Gastroesophageal sphincter (tissue), 4 donors: ENCODE measurements at regions not wholly inside any gene's neighbourhood (a gene's known extent, or its start where the extent isn't known, plus 50 kb on each side); places are given as distances from the start of the nearest gene placed in this dataset.

Experiments
- ATAC-seq: fragments of 150-250 bp; one replicate; pipeline ENCODE4 v1.9.1; 2016; ENCODE audit warnings: mild to moderate bottlenecking, moderate library complexity
- H3K27ac ChIP-seq, 4 donors: fragments of 200-600 bp; sonication (generic) in 3 of 4; 1 replicate in 3 of 4; 2 replicates in 1 of 4; pipeline ENCODE4 v1.5.1; 2016 to 2019
- H3K27me3 ChIP-seq: fragments of 200-600 bp; sonication (generic); one replicate; pipeline ENCODE4 v1.5.1; 2019
- H3K36me3 ChIP-seq, 2 donors: fragments of 200-600 bp; sonication (generic); one replicate each; pipeline ENCODE4 v1.5.1; 2019; ENCODE audit warnings: control low read depth in 1 of 2
- H3K4me1 ChIP-seq, 3 donors: fragments of 200-600 bp; sonication (generic); 1 replicate in 2 of 3; 2 replicates in 1 of 3; pipeline ENCODE4 v1.5.1; 2016 to 2019; ENCODE audit warnings: control low read depth in 2 of 3
- H3K4me3 ChIP-seq, 2 donors: fragments of 200-600 bp; sonication (generic); one replicate each; pipeline ENCODE4 v1.5.1; 2019; ENCODE audit warnings: mild to moderate bottlenecking in 1 of 2, moderate library complexity in 1 of 2
- H3K9me3 ChIP-seq, 3 donors: fragments of 200-600 bp; sonication (generic); one replicate each; pipeline ENCODE4 v1.5.1; 2017 to 2019; ENCODE audit warnings: control low read depth in 2 of 3
- EP300 ChIP-seq: sonication (generic); formaldehyde crosslinking; IDR thresholded peaks from one replicate; pipeline ENCODE4 v1.6.1; 2017; ENCODE audit warnings: antibody characterized with exemption, mild to moderate bottlenecking
- POLR2A ChIP-seq, 2 donors: fragments of 450-650 bp; IDR thresholded peaks; one replicate each; pipeline ENCODE4 v1.6.1; 2017; ENCODE audit warnings: antibody characterized with exemption in 2 of 2, mild to moderate bottlenecking in 2 of 2, moderate library complexity in 1 of 2
- POLR2AphosphoS5 ChIP-seq: sonication (generic); formaldehyde crosslinking; IDR thresholded peaks from one replicate; pipeline ENCODE4 v1.6.1; 2017; ENCODE audit warnings: antibody characterized with exemption
- whole genome bisulfite sequencing, 2 donors: methylation state at CpG; one replicate each; pipeline ENCODE4 v1.1.5; 2018; ENCODE audit warnings: low coverage in 1 of 2; 5-methylcytosine and 5-hydroxymethylcytosine counted together
- TF ChIP-seq, protein P1 (sequence below), 4 experiments: fragments of 200-600 bp in 2 of 4; fragments of 450-650 bp in 2 of 4; sonication (generic) in 1 of 4; IDR thresholded peaks; one replicate each; pipeline ENCODE4 v1.5.1; 2017 to 2019; ENCODE audit warnings: antibody characterized with exemption in 4 of 4, mild to moderate bottlenecking in 2 of 4, moderate library complexity in 2 of 4

DNA sequence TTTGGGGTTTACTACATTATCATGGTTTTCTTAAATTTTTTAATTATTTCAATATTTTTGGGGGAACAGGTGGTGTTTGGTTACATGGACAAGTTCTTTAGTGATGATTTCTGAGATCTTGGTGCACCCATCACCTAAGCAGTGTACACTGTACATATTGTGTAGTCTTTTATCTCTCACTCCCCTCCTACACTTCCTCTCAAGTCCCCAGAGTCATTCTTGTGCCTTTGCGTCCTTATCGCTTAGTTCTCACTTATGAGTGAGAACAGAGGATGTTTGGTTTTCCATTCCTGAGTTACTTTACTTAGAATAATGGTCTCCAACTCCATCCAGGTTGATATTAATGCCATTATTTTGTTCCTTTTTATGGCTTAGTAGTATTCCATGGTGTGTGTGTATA is 130.9 kb upstream of the CD93 start:
- Histone ChIP-seq H3K4me1 (no peaks in the 10 kb centered on the region), H3K27ac (no peak overlapping the region), H3K9me3 (peaks cover 0 to 38% (median 0%) of the 10 kb centered on the region in 3 donors), H3K4me3 (no peak overlapping the region), H3K27me3 (no peaks in the 10 kb centered on the region), H3K36me3 (no peaks in the 10 kb centered on the region)
- WGBS, 2 donors: 95% methylated on average over 2 of the region's 2 CpGs; no CpG with 5 or more reads in 1 of the 2 donors
- ATAC-seq: no peak
- TF ChIP-seq EP300: no peak
- no peak for TF ChIP-seq POLR2AphosphoS5
- no peak for TF ChIP-seq POLR2A (IDR thresholded peaks at IDR 0.05)
- TF ChIP-seq, protein P1, sequence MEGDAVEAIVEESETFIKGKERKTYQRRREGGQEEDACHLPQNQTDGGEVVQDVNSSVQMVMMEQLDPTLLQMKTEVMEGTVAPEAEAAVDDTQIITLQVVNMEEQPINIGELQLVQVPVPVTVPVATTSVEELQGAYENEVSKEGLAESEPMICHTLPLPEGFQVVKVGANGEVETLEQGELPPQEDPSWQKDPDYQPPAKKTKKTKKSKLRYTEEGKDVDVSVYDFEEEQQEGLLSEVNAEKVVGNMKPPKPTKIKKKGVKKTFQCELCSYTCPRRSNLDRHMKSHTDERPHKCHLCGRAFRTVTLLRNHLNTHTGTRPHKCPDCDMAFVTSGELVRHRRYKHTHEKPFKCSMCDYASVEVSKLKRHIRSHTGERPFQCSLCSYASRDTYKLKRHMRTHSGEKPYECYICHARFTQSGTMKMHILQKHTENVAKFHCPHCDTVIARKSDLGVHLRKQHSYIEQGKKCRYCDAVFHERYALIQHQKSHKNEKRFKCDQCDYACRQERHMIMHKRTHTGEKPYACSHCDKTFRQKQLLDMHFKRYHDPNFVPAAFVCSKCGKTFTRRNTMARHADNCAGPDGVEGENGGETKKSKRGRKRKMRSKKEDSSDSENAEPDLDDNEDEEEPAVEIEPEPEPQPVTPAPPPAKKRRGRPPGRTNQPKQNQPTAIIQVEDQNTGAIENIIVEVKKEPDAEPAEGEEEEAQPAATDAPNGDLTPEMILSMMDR (IDR thresholded peaks at IDR 0.05): no peak

- Histone ChIP-seq H3K27me3 (no peaks in the 10 kb centered on the region), H3K4me3 (no peak overlapping the region), H3K36me3 (no peaks in the 10 kb centered on the region), H3K27ac (no peak overlapping the region), H3K4me1 (no peaks in the 10 kb centered on the region), H3K9me3 (peaks cover 0 to 22% (median 0%) of the 10 kb centered on the region in 3 donors)
- no peak for TF ChIP-seq POLR2A (IDR thresholded peaks at IDR 0.05)
- no peak for TF ChIP-seq EP300
- no peak for TF ChIP-seq POLR2AphosphoS5
- TF ChIP-seq, protein P1 (IDR thresholded peaks at IDR 0.05): no peak
- WGBS, 2 donors: 89 to 98% methylated on average over 4 to 5 of the region's 6 CpGs
- no peak for ATAC-seq
Observed at GRCh38 chr20:23215344-23215995, 129.3 kb upstream of the CD93 start.

DNA sequence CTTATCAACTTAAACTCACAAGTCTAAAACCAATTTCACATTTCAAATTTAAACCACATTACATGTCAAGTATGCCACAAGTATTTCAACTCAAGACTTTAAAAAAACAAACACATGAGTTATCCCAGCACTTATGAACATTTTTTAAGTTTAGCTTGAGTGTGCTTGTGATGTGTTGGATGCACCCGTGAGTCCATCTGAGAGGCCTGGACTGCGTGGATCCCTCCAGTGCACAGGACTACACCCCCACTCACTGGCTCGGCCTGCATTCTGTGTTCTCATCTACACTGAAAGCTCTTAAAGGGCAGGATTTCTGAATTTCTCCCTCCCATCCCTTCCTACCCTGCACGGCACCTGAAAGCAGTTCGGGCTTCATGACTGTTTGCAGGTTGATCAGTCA is 128.8 kb upstream of the CD93 start:
- no peaks in the 10 kb centered on the region for H3K27me3 ChIP-seq
- no peaks in the 10 kb centered on the region for H3K4me1 ChIP-seq
- no peaks in the 10 kb centered on the region for H3K36me3 ChIP-seq
- TF ChIP-seq POLR2AphosphoS5: no peak
- ATAC-seq: no peak
- H3K4me3 ChIP-seq: no peak overlapping the region
- WGBS, 2 donors: 77 to 87% methylated on average over 5 of the region's 5 CpGs
- H3K27ac ChIP-seq: no peak overlapping the region
- peaks cover 0 to 20% (median 0%) of the 10 kb centered on the region in 3 donors for H3K9me3 ChIP-seq

GRCh38 chr20:23212464-23212995 is 126.4 kb upstream of the CD93 start:
- H3K4me3 ChIP-seq: no peak overlapping the region
- H3K27me3 ChIP-seq: no peaks in the 10 kb centered on the region
- ATAC-seq: no peak
- no peaks in the 10 kb centered on the region for H3K9me3 ChIP-seq
- no peak overlapping the region for H3K27ac ChIP-seq
- no peaks in the 10 kb centered on the region for H3K36me3 ChIP-seq
- H3K4me1 ChIP-seq: no peaks in the 10 kb centered on the region
- 51 to 57% methylated on average over 5 to 6 of the region's 6 CpGs for WGBS, 2 donors
- TF ChIP-seq EP300 (no peak), POLR2A (IDR thresholded peaks at IDR 0.05) (no peak), POLR2AphosphoS5 (no peak)
- TF ChIP-seq, protein P1 (IDR thresholded peaks at IDR 0.05): no peak

- TF ChIP-seq, protein P1 (IDR thresholded peaks at IDR 0.05): no peak
- TF ChIP-seq POLR2AphosphoS5 (no peak), EP300 (no peak), POLR2A (IDR thresholded peaks at IDR 0.05) (no peak)
- Histone ChIP-seq H3K9me3 (no peaks in the 10 kb centered on the region), H3K27ac (no peak overlapping the region), H3K27me3 (no peaks in the 10 kb centered on the region), H3K4me1 (peaks cover 0 to 1% (median 0%) of the 10 kb centered on the region in 3 donors), H3K4me3 (no peak overlapping the region), H3K36me3 (no peaks in the 10 kb centered on the region)
- no peak for ATAC-seq
Observed at GRCh38 chr20:23212011-23212410, 125.9 kb upstream of the CD93 start.
